AG04449 (cell line): ENCODE measurements at regions not wholly inside any gene's neighbourhood (a gene's known extent, or its start where the extent isn't known, plus 50 kb on each side); places are given as distances from the start of the nearest gene placed in this dataset.

Experiments used
- CTCF ChIA-PET: fragments of 350-600 bp; formaldehyde crosslinking; extraction: SDS; loops from one replicate; lab custom pipeline; 2021; ENCODE audit warnings: antibody characterized with exemption; lab: Yijun Ruan, JAX
- POLR2A ChIA-PET: fragments of 400-600, 350-600 bp; formaldehyde crosslinking; extraction: SDS; loops from one replicate; lab custom pipeline; 2020; ENCODE audit warnings: antibody characterized with exemption, inconsistent platforms; lab: Yijun Ruan, JAX
- DNase-seq: peaks from one replicate; pipeline ENCODE4 v3.0.0-alpha.2; 2010; ENCODE audit warnings: low read depth, low spot score
- H3K4me3 ChIP-seq: 2 replicates; pipeline ENCODE4 v1.5.1; 2011; ENCODE audit warnings: low read depth, mild to moderate bottlenecking, control low read depth, low read length
- CTCF ChIP-seq: IDR thresholded peaks from one replicate; pipeline ENCODE4 v1.5.1; 2011; ENCODE audit warnings: mild to moderate bottlenecking, moderate library complexity, low read length, control low read depth, inconsistent platforms; ENCODE audit not compliant: insufficient read depth; ENCODE audit errors: missing control alignments

- H3K4me3 ChIP-seq: no peak overlapping the region
- no peak for DNase-seq
- ChIA-PET POLR2A (no interaction called here), CTCF (no interaction called here)
- TF ChIP-seq CTCF: no peak
Observed at GRCh38 chrY:15162211-15162610, 637.9 kb downstream of the NLGN4Y start.

GRCh38 chrY:15179890-15180289, 655.6 kb downstream of the NLGN4Y start:
- POLR2A ChIA-PET: no interaction called here
- CTCF ChIA-PET: no interaction called here
- no peak for TF ChIP-seq CTCF
- no peak overlapping the region for H3K4me3 ChIP-seq
- no peak for DNase-seq

- TF ChIP-seq CTCF: no peak
- CTCF ChIA-PET: interaction anchor here (1.4 kb wide), 1 partner anchor 396 kb away, joined by 3 read pairs; no protein-coding TSS in a partner anchor
- POLR2A ChIA-PET: no interaction called here
- H3K4me3 ChIP-seq: no peak overlapping the region
- DNase-seq: no peak
Observed at GRCh38 chrY:15229056-15229455, 704.7 kb downstream of the NLGN4Y start.

GRCh38 chrY:15239596-15240132, 715.3 kb downstream of the NLGN4Y start:
- POLR2A ChIA-PET: no interaction called here
- H3K4me3 ChIP-seq: no peak overlapping the region
- no peak for DNase-seq
- CTCF ChIA-PET: no interaction called here
- TF ChIP-seq CTCF: no peak

- POLR2A ChIA-PET: no interaction called here
- no peak overlapping the region for H3K4me3 ChIP-seq
- no peak for DNase-seq
- CTCF ChIA-PET: no interaction called here
- TF ChIP-seq CTCF: no peak
Observed at GRCh38 chrY:15259286-15259685, 735.0 kb downstream of the NLGN4Y start.

- POLR2A ChIA-PET: no interaction called here
- CTCF ChIA-PET: no interaction called here
- no peak for DNase-seq
Observed at GRCh38 chrY:15286572-15286971, 762.2 kb downstream of the NLGN4Y start.

More at GRCh38 chrY:15286572-15286971, 762.2 kb downstream of the NLGN4Y start:
- no peak overlapping the region for H3K4me3 ChIP-seq
- TF ChIP-seq CTCF: no peak
